Breast epithelium (tissue), 3 donors: ENCODE measurements at regions not wholly inside any gene's neighbourhood (a gene's known extent, or its start where the extent isn't known, plus 50 kb on each side); places are given as distances from the start of the nearest gene placed in this dataset.
"Not testable (repeated sequence)": the region's sequence is repeated elsewhere in the genome, so short reads cannot be mapped to it uniquely, and the experiment has no call there.

Source experiments
- POLR2A ChIP-seq: fragments of 450-650 bp; IDR thresholded peaks from one replicate; pipeline ENCODE4 v1.6.1; 2016; ENCODE audit warnings: antibody characterized with exemption, mild to moderate bottlenecking, moderate library complexity
- POLR2AphosphoS5 ChIP-seq, 3 donors: sonication (generic); formaldehyde crosslinking; IDR thresholded peaks; one replicate each; pipeline ENCODE4 v1.6.1; 2017; ENCODE audit warnings: antibody characterized with exemption in 3 of 3
- TF ChIP-seq, protein P1 (sequence below), 3 donors: fragments of 450-650 bp; IDR thresholded peaks; one replicate each; pipeline ENCODE4 v1.5.1; 2016 to 2017; ENCODE audit warnings: antibody characterized with exemption in 3 of 3, mild to moderate bottlenecking in 3 of 3, moderate library complexity in 3 of 3

DNA sequence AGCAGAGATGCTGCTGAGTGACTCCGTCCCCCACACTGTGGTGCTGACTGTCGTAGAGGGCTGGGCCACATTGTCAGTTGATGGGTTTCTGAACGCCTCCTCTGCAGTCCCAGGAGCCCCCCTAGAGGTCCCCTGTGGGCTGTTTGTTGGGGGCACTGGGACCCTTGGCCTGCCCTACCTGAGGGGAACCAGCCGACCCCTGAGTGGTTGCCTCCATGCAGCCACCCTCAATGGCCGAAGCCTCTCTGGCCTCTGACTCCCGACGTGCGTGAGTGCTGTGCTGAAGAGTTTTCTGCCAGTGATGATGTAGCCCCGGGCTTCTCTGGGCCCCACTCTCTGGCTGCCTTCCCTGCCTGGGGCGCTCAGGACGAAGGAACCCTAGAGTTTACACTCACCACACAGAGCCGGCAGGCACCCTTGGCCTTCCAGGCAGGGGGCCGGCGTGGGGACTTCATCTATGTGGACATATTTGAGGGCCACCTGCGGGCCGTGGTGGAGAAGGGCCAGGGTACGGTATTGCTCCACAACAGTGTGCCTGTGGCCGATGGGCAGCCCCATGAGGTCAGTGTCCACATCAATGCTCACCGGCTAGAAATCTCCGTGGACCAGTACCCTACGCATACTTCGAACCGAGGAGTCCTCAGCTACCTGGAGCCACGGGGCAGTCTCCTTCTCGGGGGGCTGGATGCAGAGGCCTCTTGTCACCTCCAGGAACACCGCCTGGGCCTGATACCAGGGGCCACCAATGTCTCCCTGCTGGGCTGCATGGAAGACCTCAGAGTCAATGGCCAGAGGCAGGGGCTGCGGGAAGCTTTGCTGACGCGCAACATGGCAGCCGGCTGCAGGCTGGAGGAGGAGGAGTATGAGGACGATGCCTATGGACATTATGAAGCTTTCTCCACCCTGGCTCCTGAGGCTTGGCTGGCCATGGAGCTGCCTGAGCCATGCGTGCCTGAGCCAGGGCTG is 181.1 kb downstream of the TBC1D2B start:
- TF ChIP-seq, protein P1, sequence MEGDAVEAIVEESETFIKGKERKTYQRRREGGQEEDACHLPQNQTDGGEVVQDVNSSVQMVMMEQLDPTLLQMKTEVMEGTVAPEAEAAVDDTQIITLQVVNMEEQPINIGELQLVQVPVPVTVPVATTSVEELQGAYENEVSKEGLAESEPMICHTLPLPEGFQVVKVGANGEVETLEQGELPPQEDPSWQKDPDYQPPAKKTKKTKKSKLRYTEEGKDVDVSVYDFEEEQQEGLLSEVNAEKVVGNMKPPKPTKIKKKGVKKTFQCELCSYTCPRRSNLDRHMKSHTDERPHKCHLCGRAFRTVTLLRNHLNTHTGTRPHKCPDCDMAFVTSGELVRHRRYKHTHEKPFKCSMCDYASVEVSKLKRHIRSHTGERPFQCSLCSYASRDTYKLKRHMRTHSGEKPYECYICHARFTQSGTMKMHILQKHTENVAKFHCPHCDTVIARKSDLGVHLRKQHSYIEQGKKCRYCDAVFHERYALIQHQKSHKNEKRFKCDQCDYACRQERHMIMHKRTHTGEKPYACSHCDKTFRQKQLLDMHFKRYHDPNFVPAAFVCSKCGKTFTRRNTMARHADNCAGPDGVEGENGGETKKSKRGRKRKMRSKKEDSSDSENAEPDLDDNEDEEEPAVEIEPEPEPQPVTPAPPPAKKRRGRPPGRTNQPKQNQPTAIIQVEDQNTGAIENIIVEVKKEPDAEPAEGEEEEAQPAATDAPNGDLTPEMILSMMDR (IDR thresholded peaks at IDR 0.05) = not testable (repeated sequence)
- TF ChIP-seq POLR2A; POLR2AphosphoS5 (IDR thresholded peaks at IDR 0.05): not testable (repeated sequence)
